Liver (tissue), 7 donors: ENCODE measurements at regions not wholly inside any gene's neighbourhood (a gene's known extent, or its start where the extent isn't known, plus 50 kb on each side); places are given as distances from the start of the nearest gene placed in this dataset.

Experiments
- DNase-seq: peaks from one replicate; pipeline ENCODE4 v3.0.0-alpha.2; 2017; ENCODE audit warnings: low spot score
- H3K27ac ChIP-seq, 2 donors: one replicate each; pipeline ENCODE4 v1.7.0; 2013; ENCODE audit warnings: inconsistent platforms in 2 of 2, low read length in 2 of 2, control low read depth in 1 of 2, low read depth in 1 of 2, mild to moderate bottlenecking in 1 of 2
- H3K27me3 ChIP-seq, 4 donors: one replicate each; pipeline versions ENCODE4 v1.6.1 to v1.7.0; 2013; ENCODE audit warnings: low read length in 3 of 4, inconsistent platforms in 1 of 4, mild to moderate bottlenecking in 1 of 4, moderate library complexity in 1 of 4; ENCODE audit not compliant: control insufficient read depth in 4 of 4, insufficient read depth in 4 of 4
- H3K36me3 ChIP-seq, 4 donors: one replicate each; pipeline versions ENCODE4 v1.6.1 to v1.7.0; 2013; ENCODE audit warnings: low read length in 3 of 4, mild to moderate bottlenecking in 3 of 4, low read depth in 1 of 4, moderate library complexity in 1 of 4; ENCODE audit not compliant: control insufficient read depth in 4 of 4, insufficient read depth in 3 of 4
- H3K4me1 ChIP-seq, 4 donors: one replicate each; pipeline versions ENCODE4 v1.6.1 to v1.7.0; 2013; ENCODE audit warnings: low read length in 3 of 4, mild to moderate bottlenecking in 3 of 4, moderate library complexity in 1 of 4; ENCODE audit not compliant: control insufficient read depth in 4 of 4, insufficient read depth in 4 of 4
- H3K4me3 ChIP-seq, 3 donors: one replicate each; pipeline versions ENCODE4 v1.6.1 to v1.7.0; 2013; ENCODE audit warnings: low read length in 3 of 3, control low read depth in 1 of 3, low read depth in 1 of 3, mild to moderate bottlenecking in 1 of 3
- H3K9ac ChIP-seq, 2 donors: one replicate each; pipeline ENCODE4 v1.7.0; 2013; ENCODE audit warnings: low read length in 2 of 2, mild to moderate bottlenecking in 2 of 2, moderate library complexity in 2 of 2, control low read depth in 1 of 2, low read depth in 1 of 2
- H3K9me3 ChIP-seq, 4 donors: one replicate each; pipeline versions ENCODE4 v1.6.1 to v1.7.0; 2013; ENCODE audit warnings: low read length in 3 of 4; ENCODE audit not compliant: control insufficient read depth in 4 of 4
- EGR1 ChIP-seq, 2 donors: IDR thresholded peaks; 2 replicates each; pipeline ENCODE4 v1.6.1; 2016 to 2018; ENCODE audit warnings: antibody characterized with exemption in 2 of 2, low read depth in 2 of 2
- FOXA1 ChIP-seq: IDR thresholded peaks from 2 replicates; pipeline ENCODE4 v1.6.1; 2016; ENCODE audit warnings: antibody characterized with exemption
- FOXA2 ChIP-seq: IDR thresholded peaks from 2 replicates; pipeline ENCODE4 v1.6.1; 2016; ENCODE audit warnings: antibody characterized with exemption
- HNF4A ChIP-seq, 2 donors: conservative IDR thresholded peaks; 2 replicates each; pipeline ENCODE4 v1.6.1; 2016; ENCODE audit warnings: antibody characterized with exemption in 2 of 2, mild to moderate bottlenecking in 2 of 2
- HNF4G ChIP-seq: IDR thresholded peaks from 2 replicates; pipeline ENCODE4 v1.6.1; 2016; ENCODE audit warnings: antibody characterized with exemption
- JUND ChIP-seq, 2 donors: IDR thresholded peaks; 2 replicates each; pipeline ENCODE4 v1.6.1; 2016; ENCODE audit warnings: antibody characterized with exemption in 2 of 2
- NR2F2 ChIP-seq: IDR thresholded peaks from 2 replicates; pipeline ENCODE4 v1.6.1; 2016; ENCODE audit warnings: antibody characterized with exemption
- RAD21 ChIP-seq, 2 donors: IDR thresholded peaks; 2 replicates each; pipeline ENCODE4 v1.6.1; 2016; ENCODE audit warnings: antibody characterized with exemption in 2 of 2, mild to moderate bottlenecking in 2 of 2
- RXRA ChIP-seq, 2 donors: IDR thresholded peaks; 2 replicates each; pipeline ENCODE4 v1.6.1; 2017 to 2018; ENCODE audit warnings: antibody characterized with exemption in 2 of 2, mild to moderate bottlenecking in 1 of 2
- SP1 ChIP-seq: IDR thresholded peaks from 2 replicates; pipeline ENCODE4 v1.6.1; 2018; ENCODE audit warnings: antibody characterized with exemption, mild to moderate bottlenecking
- TAF1 ChIP-seq: conservative IDR thresholded peaks from 2 replicates; pipeline ENCODE4 v1.6.1; 2016; ENCODE audit warnings: antibody characterized with exemption, mild to moderate bottlenecking
- YY1 ChIP-seq: IDR thresholded peaks from 2 replicates; pipeline ENCODE4 v1.6.1; 2016; ENCODE audit warnings: antibody characterized with exemption, mild to moderate bottlenecking
- WGBS: extraction: QIAGEN DNeasy Blood & Tissue Kit; methylation state at CpG from one replicate; pipeline ENCODE4 v1.1.7; 2013; 5-methylcytosine and 5-hydroxymethylcytosine counted together
- TF ChIP-seq, protein P1 (sequence below): IDR thresholded peaks from 2 replicates; pipeline ENCODE4 v1.6.1; 2016; ENCODE audit warnings: antibody characterized with exemption
- TF ChIP-seq, protein P2 (sequence below): IDR thresholded peaks from 2 replicates; pipeline ENCODE4 v1.6.1; 2016; ENCODE audit warnings: antibody characterized with exemption
- TF ChIP-seq, protein P3 (sequence below): IDR thresholded peaks from 2 replicates; pipeline ENCODE4 v1.6.1; 2016; ENCODE audit warnings: antibody characterized with exemption, mild to moderate bottlenecking
- TF ChIP-seq, protein P4 (sequence below): IDR thresholded peaks from 2 replicates; pipeline ENCODE4 v1.6.1; 2016; ENCODE audit warnings: antibody characterized with exemption
- donor health status: healthy.
- donor health status: healthy.
- donor health status: healthy.
- donor health status: healthy.

DNA sequence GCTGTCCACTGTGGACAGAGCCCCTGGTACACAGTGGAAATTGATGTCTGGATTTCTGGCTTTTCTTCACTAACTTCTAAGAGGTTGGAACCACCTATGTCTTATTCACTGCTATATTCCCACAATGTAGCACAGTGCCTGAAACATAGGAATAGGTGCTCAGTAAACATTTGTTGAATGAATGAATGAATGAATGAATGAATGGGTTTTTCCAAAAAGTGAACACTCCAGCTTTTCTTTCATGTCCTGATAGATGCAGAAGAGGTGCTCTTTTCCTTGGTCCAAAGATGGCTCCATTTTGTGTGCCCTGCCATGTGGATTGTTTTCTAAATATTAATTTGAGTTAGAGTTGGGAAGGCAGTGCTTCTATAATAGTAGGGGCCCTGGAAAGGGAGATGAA is 124.1 kb downstream of the SP3 start:
- peaks cover 0 to 6% (median 0%) of the 10 kb centered on the region in 4 donors for H3K27me3 ChIP-seq
- H3K27ac ChIP-seq, result no peak overlapping the region
- H3K36me3 ChIP-seq, result no peaks in the 10 kb centered on the region
- H3K4me3 ChIP-seq, result no peak overlapping the region
- DNase-seq, result no peak
- no peaks in the 10 kb centered on the region for H3K4me1 ChIP-seq
- no peak overlapping the region for H3K9ac ChIP-seq
- TF ChIP-seq TAF1 (no peak), NR2F2 (no peak), RXRA (IDR thresholded peaks at IDR 0.05) (no peak), SP1 (no peak), RAD21 (IDR thresholded peaks at IDR 0.05) (no peak), EGR1 (IDR thresholded peaks at IDR 0.05; ENCODE audit: low read depth in 2 of 2) (no peak), YY1 (no peak), HNF4A (conservative IDR thresholded peaks at IDR 0.05) (no peak), JUND (IDR thresholded peaks at IDR 0.05) (no peak), FOXA2 (no peak)
- TF ChIP-seq, protein P1, sequence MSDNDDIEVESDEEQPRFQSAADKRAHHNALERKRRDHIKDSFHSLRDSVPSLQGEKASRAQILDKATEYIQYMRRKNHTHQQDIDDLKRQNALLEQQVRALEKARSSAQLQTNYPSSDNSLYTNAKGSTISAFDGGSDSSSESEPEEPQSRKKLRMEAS, result no peak
- TF ChIP-seq, protein P2, sequence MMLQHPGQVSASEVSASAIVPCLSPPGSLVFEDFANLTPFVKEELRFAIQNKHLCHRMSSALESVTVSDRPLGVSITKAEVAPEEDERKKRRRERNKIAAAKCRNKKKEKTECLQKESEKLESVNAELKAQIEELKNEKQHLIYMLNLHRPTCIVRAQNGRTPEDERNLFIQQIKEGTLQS, result no peak
- TF ChIP-seq, protein P3, sequence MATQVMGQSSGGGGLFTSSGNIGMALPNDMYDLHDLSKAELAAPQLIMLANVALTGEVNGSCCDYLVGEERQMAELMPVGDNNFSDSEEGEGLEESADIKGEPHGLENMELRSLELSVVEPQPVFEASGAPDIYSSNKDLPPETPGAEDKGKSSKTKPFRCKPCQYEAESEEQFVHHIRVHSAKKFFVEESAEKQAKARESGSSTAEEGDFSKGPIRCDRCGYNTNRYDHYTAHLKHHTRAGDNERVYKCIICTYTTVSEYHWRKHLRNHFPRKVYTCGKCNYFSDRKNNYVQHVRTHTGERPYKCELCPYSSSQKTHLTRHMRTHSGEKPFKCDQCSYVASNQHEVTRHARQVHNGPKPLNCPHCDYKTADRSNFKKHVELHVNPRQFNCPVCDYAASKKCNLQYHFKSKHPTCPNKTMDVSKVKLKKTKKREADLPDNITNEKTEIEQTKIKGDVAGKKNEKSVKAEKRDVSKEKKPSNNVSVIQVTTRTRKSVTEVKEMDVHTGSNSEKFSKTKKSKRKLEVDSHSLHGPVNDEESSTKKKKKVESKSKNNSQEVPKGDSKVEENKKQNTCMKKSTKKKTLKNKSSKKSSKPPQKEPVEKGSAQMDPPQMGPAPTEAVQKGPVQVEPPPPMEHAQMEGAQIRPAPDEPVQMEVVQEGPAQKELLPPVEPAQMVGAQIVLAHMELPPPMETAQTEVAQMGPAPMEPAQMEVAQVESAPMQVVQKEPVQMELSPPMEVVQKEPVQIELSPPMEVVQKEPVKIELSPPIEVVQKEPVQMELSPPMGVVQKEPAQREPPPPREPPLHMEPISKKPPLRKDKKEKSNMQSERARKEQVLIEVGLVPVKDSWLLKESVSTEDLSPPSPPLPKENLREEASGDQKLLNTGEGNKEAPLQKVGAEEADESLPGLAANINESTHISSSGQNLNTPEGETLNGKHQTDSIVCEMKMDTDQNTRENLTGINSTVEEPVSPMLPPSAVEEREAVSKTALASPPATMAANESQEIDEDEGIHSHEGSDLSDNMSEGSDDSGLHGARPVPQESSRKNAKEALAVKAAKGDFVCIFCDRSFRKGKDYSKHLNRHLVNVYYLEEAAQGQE, result no peak
- TF ChIP-seq, protein P4, sequence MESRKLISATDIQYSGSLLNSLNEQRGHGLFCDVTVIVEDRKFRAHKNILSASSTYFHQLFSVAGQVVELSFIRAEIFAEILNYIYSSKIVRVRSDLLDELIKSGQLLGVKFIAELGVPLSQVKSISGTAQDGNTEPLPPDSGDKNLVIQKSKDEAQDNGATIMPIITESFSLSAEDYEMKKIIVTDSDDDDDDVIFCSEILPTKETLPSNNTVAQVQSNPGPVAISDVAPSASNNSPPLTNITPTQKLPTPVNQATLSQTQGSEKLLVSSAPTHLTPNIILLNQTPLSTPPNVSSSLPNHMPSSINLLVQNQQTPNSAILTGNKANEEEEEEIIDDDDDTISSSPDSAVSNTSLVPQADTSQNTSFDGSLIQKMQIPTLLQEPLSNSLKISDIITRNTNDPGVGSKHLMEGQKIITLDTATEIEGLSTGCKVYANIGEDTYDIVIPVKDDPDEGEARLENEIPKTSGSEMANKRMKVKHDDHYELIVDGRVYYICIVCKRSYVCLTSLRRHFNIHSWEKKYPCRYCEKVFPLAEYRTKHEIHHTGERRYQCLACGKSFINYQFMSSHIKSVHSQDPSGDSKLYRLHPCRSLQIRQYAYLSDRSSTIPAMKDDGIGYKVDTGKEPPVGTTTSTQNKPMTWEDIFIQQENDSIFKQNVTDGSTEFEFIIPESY, result no peak
- H3K9me3 ChIP-seq, result no peaks in the 10 kb centered on the region

DNA sequence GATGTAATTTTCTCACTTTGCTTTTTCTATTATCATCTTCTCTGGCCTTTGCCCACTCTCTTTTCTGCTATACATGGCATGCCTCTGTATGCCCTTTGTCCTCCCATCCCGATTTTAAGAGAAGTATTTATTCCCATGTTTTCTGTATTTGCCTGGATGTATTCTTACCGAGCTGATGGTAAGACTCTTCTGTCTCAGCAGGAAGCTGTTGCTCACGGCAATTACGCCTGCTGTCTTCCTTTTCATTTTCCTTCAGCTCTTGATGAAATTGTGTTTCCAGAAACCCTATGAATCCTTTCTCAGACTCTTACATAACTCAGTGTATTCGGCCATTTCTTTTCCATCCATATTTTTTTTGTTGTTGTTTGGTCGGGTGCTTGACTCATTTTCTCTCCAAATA is 121.6 kb downstream of the SP3 start:
- Histone ChIP-seq H3K27me3 (peaks cover 0 to 6% (median 1%) of the 10 kb centered on the region in 4 donors), H3K36me3 (no peaks in the 10 kb centered on the region), H3K9ac (no peak overlapping the region), H3K9me3 (no peaks in the 10 kb centered on the region), H3K4me1 (no peaks in the 10 kb centered on the region), H3K27ac (no peak overlapping the region), H3K4me3 (no peak overlapping the region)
- TF ChIP-seq, protein P2, result no peak
- no peak for TF ChIP-seq TAF1
- TF ChIP-seq, protein P4, result no peak
- TF ChIP-seq FOXA1, result no peak
- TF ChIP-seq, protein P1, result no peak
- TF ChIP-seq HNF4G, result no peak
- WGBS, result 69% methylated on average over 6 of the region's 6 CpGs
- DNase-seq, result no peak
